ENCODE measurements at regions not wholly inside any gene's neighbourhood (a gene's known extent, or its start where the extent isn't known, plus 50 kb on each side); places are given as distances from the start of the nearest gene placed in this dataset.
A peak's percentile ranks its signal among the peaks of the same experiment; 100 is the strongest.

- in situ Hi-C loops (cut with MboI; ENCODE audit: low pct_unique_long_range_greater_than_20kb, low sequenced_read_pairs, unreplicated experiment): no loop called here
- no peak for TF ChIP-seq CTCF (IDR thresholded peaks at IDR 0.05; ENCODE audit: extremely low read depth, insufficient read depth, missing control alignments)
- DNase-seq (ENCODE audit: low spot score): no peak
Observed at GRCh38 chr13:86848716-86849115, 822.5 kb upstream of the SLITRK5 start.

GRCh38 chr13:86856991-86857390, 814.2 kb upstream of the SLITRK5 start:
- TF ChIP-seq CTCF (IDR thresholded peaks at IDR 0.05; ENCODE audit: extremely low read depth, insufficient read depth, missing control alignments): no peak
- in situ Hi-C loops (cut with MboI; ENCODE audit: low pct_unique_long_range_greater_than_20kb, low sequenced_read_pairs, unreplicated experiment): no loop called here
- no peak for DNase-seq (ENCODE audit: low spot score)

- TF ChIP-seq CTCF (IDR thresholded peaks at IDR 0.05; ENCODE audit: extremely low read depth, insufficient read depth, missing control alignments): no peak
- in situ Hi-C loops (cut with MboI; ENCODE audit: low pct_unique_long_range_greater_than_20kb, low sequenced_read_pairs, unreplicated experiment): no loop called here
- DNase-seq (ENCODE audit: low spot score): no peak
Observed at GRCh38 chr13:86858216-86858615, 813.0 kb upstream of the SLITRK5 start.

DNA sequence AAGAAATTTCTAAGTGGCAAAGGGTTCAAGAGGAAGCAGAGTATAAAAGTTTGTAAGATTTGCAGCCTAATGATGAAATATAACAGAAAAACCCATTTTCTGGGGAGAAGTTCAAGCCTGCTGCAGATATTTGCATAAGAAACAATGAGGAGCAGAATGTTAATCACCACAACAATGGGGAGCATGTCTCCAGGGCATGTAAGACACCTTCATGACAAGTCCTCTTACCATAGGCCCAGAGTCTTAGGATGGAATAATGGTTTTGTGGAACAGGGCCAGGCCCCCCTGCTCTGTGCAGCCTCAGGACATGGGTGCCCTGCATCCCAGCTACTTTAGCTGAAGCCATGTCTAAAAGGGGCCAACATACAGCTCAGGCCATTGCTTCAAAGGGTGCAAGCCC, 809.0 kb upstream of the SLITRK5 start:
- TF ChIP-seq CTCF (IDR thresholded peaks at IDR 0.05; ENCODE audit: extremely low read depth, insufficient read depth, missing control alignments): no peak
- DNase-seq (ENCODE audit: low spot score): no peak
- in situ Hi-C loops (cut with MboI; ENCODE audit: low pct_unique_long_range_greater_than_20kb, low sequenced_read_pairs, unreplicated experiment): no loop called here

DNA sequence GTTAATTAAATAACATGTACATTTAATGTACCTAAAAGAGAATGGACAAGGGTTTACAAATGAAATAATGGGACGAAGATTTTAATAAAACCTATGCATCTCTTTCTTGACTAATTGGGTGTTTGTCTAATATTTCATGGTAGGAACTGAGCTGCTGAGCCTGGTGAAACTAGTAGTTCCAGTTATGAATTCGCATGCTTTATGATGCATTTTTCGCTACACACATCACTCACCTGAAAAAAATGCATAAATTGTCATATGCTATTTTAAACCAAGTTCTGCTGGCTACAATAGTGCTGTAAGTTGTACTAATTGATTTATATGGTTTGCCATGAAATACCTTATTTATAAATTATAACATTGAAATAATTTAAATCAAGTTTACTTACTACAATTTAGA, 806.8 kb upstream of the SLITRK5 start:
- in situ Hi-C loops (cut with MboI; ENCODE audit: low pct_unique_long_range_greater_than_20kb, low sequenced_read_pairs, unreplicated experiment): no loop called here

GRCh38 chr13:86870444-86870843, 800.7 kb upstream of the SLITRK5 start:
- in situ Hi-C loops (cut with MboI; ENCODE audit: low pct_unique_long_range_greater_than_20kb, low sequenced_read_pairs, unreplicated experiment): no loop called here
- peak; percentile 58 for TF ChIP-seq CTCF (IDR thresholded peaks at IDR 0.05; ENCODE audit: extremely low read depth, insufficient read depth, missing control alignments)
- peak; percentile 7 for DNase-seq (ENCODE audit: low spot score)

More for the DNA sequence above, 806.8 kb upstream of the SLITRK5 start:
- no peak for TF ChIP-seq CTCF (IDR thresholded peaks at IDR 0.05; ENCODE audit: extremely low read depth, insufficient read depth, missing control alignments)
- DNase-seq (ENCODE audit: low spot score): no peak

- TF ChIP-seq CTCF (IDR thresholded peaks at IDR 0.05; ENCODE audit: extremely low read depth, insufficient read depth, missing control alignments): no peak
- in situ Hi-C loops (cut with MboI; ENCODE audit: low pct_unique_long_range_greater_than_20kb, low sequenced_read_pairs, unreplicated experiment): no loop called here
Observed at GRCh38 chr13:86877441-86877840, 793.7 kb upstream of the SLITRK5 start.

More at GRCh38 chr13:86877441-86877840, 793.7 kb upstream of the SLITRK5 start:
- no peak for DNase-seq (ENCODE audit: low spot score)

All from GM13977 (cell line).